SK-N-SH (cell line): ENCODE measurements at regions not wholly inside any gene's neighbourhood (a gene's known extent, or its start where the extent isn't known, plus 50 kb on each side); places are given as distances from the start of the nearest gene placed in this dataset.

ENCODE experiments used
- CHD2 ChIP-seq: fragments of 150-350 bp; IDR thresholded peaks from 2 replicates; pipeline ENCODE4 v1.6.1; 2018; ENCODE audit warnings: low read length; ENCODE audit not compliant: partially characterized antibody
- CTCF ChIP-seq: fragments of 200-600 bp; sonication (generic); IDR thresholded peaks from 2 replicates; pipeline ENCODE4 v1.6.1; 2017; ENCODE audit warnings: antibody characterized with exemption, mild to moderate bottlenecking, moderate library complexity
- EP300 ChIP-seq, 2 experiments: IDR thresholded peaks; 2 replicates each; pipeline versions ENCODE4 v1.4.0 to v1.6.1; 2012; ENCODE audit warnings: borderline replicate concordance in 1 of 2, low read depth in 1 of 2, low read length in 1 of 2
- EZH2phosphoT487 ChIP-seq: fragments of 200-600 bp; sonication (generic); IDR thresholded peaks from 2 replicates; pipeline ENCODE4 v1.6.1; 2017; ENCODE audit warnings: low read depth, mixed run types, mild to moderate bottlenecking, antibody characterized with exemption, moderate library complexity, borderline replicate concordance
- FOSL2 ChIP-seq: IDR thresholded peaks from 2 replicates; pipeline ENCODE4 v1.4.0; 2012; ENCODE audit warnings: low read depth, mild to moderate bottlenecking, moderate library complexity, borderline replicate concordance
- FOXJ3 ChIP-seq: sonication (generic); formaldehyde crosslinking; IDR thresholded peaks from 2 replicates; pipeline ENCODE4 v1.5.1; 2020; ENCODE audit warnings: mild to moderate bottlenecking, missing genetic modification reagents
- GATA2 ChIP-seq: sonication (generic); formaldehyde crosslinking; IDR thresholded peaks from 2 replicates; pipeline ENCODE4 v1.5.0; 2020; ENCODE audit warnings: mild to moderate bottlenecking, missing genetic modification reagents
- MAX ChIP-seq: IDR thresholded peaks from 2 replicates; pipeline ENCODE4 v1.4.0; 2012; ENCODE audit warnings: low read depth
- POLR2AphosphoS5 ChIP-seq: IDR thresholded peaks from 2 replicates; pipeline ENCODE4 v1.6.1; 2012; ENCODE audit warnings: low read depth, low read length
- RAD21 ChIP-seq: IDR thresholded peaks from 2 replicates; pipeline ENCODE4 v1.6.1; 2012; ENCODE audit warnings: mild to moderate bottlenecking, low read length

- TF ChIP-seq CTCF (no peak), RAD21 (no peak), GATA2 (no peak), FOSL2 (no peak), EP300 (IDR thresholded peaks at IDR 0.05; ENCODE audit: borderline replicate concordance in 1 of 2, low read depth in 1 of 2, low read length in 1 of 2) (no peak), MAX (no peak), CHD2 (no peak), FOXJ3 (CRISPR knock-in tag) (no peak), EZH2phosphoT487 (no peak), POLR2AphosphoS5 (no peak)
Measured at GRCh38 chr7:125512373-125512772, 582.7 kb upstream of the POT1 start.
